OCI-LY3 (cell line): ENCODE measurements at regions not wholly inside any gene's neighbourhood (a gene's known extent, or its start where the extent isn't known, plus 50 kb on each side); places are given as distances from the start of the nearest gene placed in this dataset.

Experiments used
- H2AFZ ChIP-seq: fragments of 200-600, 300-600 bp; shearing (Covaris generic); 2 replicates; pipeline ENCODE4 v1.6.0; 2014; ENCODE audit warnings: antibody characterized with exemption, low read depth, low read length
- H3K27ac ChIP-seq: fragments of 200-600, 300-600 bp; sonication (generic); 2 replicates; pipeline ENCODE4 v1.5.1; 2014; ENCODE audit warnings: mild to moderate bottlenecking, low read length, moderate library complexity, mixed read lengths
- H3K27me3 ChIP-seq: fragments of 200-600, 300-600 bp; sonication (generic); 2 replicates; pipeline ENCODE4 v1.6.1; 2014; ENCODE audit warnings: low read depth, low read length, mixed read lengths
- H3K36me3 ChIP-seq: fragments of 200-600, 300-600 bp; sonication (generic); replicated peaks from 2 replicates; pipeline ENCODE3; 2014; ENCODE audit warnings: low read depth, low read length, mixed read lengths
- H3K4me1 ChIP-seq: fragments of 300-600, 200-600 bp; sonication (generic); 2 replicates; pipeline ENCODE4 v1.6.1; 2014; ENCODE audit warnings: low read length, mixed read lengths
- H3K4me2 ChIP-seq: fragments of 200-600, 300-600 bp; sonication (generic); 2 replicates; pipeline ENCODE4 v1.6.1; 2014; ENCODE audit warnings: low read length, mixed read lengths
- H3K4me3 ChIP-seq: fragments of 300-600, 200-600 bp; sonication (generic); 2 replicates; pipeline ENCODE4 v1.5.1; 2014; ENCODE audit warnings: antibody characterized with exemption, mild to moderate bottlenecking, low read length, moderate library complexity
- H3K79me2 ChIP-seq: fragments of 300-600, 200-600 bp; shearing (Covaris generic); 2 replicates; pipeline ENCODE4 v1.6.1; 2014; ENCODE audit warnings: mild to moderate bottlenecking, low read length, mixed read lengths
- H3K9ac ChIP-seq: fragments of 300-600, 200-600 bp; shearing (Covaris generic); 2 replicates; pipeline ENCODE4 v1.6.0; 2014; ENCODE audit warnings: mild to moderate bottlenecking, low read length, moderate library complexity
- H3K9me3 ChIP-seq: fragments of 200-600, 300-600 bp; shearing (Covaris generic); 2 replicates; pipeline ENCODE4 v1.6.1; 2014; ENCODE audit warnings: low read length, mixed read lengths; ENCODE audit not compliant: insufficient read depth
- H4K20me1 ChIP-seq: fragments of 200-600, 300-600 bp; sonication (generic); 2 replicates; pipeline ENCODE4 v1.6.1; 2016; ENCODE audit warnings: low read length, mixed read lengths; ENCODE audit not compliant: insufficient read depth
- CTCF ChIP-seq: fragments of 200-600, 300-600 bp; sonication (generic); IDR thresholded peaks from 2 replicates; pipeline ENCODE4 v1.5.1; 2014; ENCODE audit warnings: antibody characterized with exemption, low read length, low read depth
- EZH2phosphoT487 ChIP-seq: fragments of 200-600 bp; shearing (Covaris generic); IDR thresholded peaks from 2 replicates; pipeline ENCODE4 v1.6.1; 2018; ENCODE audit warnings: antibody characterized with exemption, mixed run types, low read depth

DNA sequence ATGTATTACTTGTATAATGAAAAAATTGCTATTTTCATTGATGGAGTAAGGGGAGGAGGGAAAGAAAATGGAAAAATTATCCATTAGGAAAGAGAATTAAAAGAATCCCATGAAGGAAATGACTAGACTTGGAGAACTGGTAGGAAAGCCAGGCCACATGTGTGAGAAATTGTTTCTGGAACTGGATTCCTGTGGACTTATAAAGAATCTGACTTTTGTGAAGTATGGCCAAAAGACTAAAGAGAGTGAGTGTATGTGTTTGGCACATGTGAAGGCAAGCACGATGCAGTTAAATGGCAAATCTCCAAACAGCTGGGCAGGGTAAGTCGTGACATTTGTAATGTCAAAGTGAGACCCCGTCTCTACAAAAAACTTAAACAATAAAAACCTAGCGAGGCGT, 89.4 kb downstream of the MTX3 start:
- TF ChIP-seq EZH2phosphoT487 (no peak), CTCF (no peak)
- Histone ChIP-seq H3K36me3 (no peaks in the 10 kb centered on the region), H3K9me3 (no peaks in the 10 kb centered on the region), H3K4me3 (no peak overlapping the region), H3K79me2 (no peaks in the 10 kb centered on the region), H4K20me1 (no peaks in the 10 kb centered on the region), H3K27me3 (0 out of 2 replicates have a peak, but pooled peaks cover 4% of the 10 kb centered on the region), H3K4me2 (no peak overlapping the region), H3K9ac (no peak overlapping the region), H2AFZ (no peak overlapping the region), H3K27ac (no peak overlapping the region), H3K4me1 (no peaks in the 10 kb centered on the region)

GRCh38 chr5:79898611-79899010, 92.5 kb downstream of the MTX3 start:
- Histone ChIP-seq H3K4me3 (no peak overlapping the region), H3K27me3 (0 out of 2 replicates have a peak, but pooled peaks cover 5% of the 10 kb centered on the region), H3K9me3 (no peaks in the 10 kb centered on the region), H3K79me2 (no peaks in the 10 kb centered on the region), H3K9ac (no peak overlapping the region), H3K36me3 (no peaks in the 10 kb centered on the region), H3K4me2 (no peak overlapping the region), H3K4me1 (no peaks in the 10 kb centered on the region), H3K27ac (no peak overlapping the region), H2AFZ (no peak overlapping the region), H4K20me1 (no peaks in the 10 kb centered on the region)
- TF ChIP-seq CTCF (no peak), EZH2phosphoT487 (no peak)

DNA sequence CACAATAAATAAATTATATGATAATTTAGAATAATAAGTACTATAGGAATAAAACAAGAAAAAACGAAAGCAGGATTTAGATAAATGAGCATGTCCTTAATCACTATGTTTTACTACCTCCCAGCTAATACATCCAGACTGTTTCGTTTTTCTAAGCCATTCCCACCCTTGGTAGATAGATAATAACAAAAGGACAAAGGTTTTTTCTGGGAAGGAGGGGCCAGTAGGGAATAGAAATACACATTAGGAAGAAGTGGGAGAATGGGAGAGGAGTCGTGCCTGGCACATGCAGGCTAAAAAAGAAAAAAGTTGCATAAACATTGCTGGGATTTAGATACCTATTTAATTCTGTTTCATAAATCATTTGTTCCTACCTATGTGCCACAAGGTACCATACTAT, 97.1 kb downstream of the MTX3 start:
- Histone ChIP-seq H3K27me3 (0 out of 2 replicates have a peak, but pooled peaks cover 7% of the 10 kb centered on the region), H3K36me3 (no peaks in the 10 kb centered on the region)

GRCh38 chr5:79893485-79893884, 97.6 kb downstream of the MTX3 start:
- no peaks in the 10 kb centered on the region for H4K20me1 ChIP-seq
- H3K4me2 ChIP-seq: no peak overlapping the region
- H3K4me1 ChIP-seq: no peaks in the 10 kb centered on the region
- H3K27me3 ChIP-seq: 0 out of 2 replicates have a peak, but pooled peaks cover 4% of the 10 kb centered on the region
- no peak overlapping the region for H3K4me3 ChIP-seq
- no peak for TF ChIP-seq CTCF
- no peak for TF ChIP-seq EZH2phosphoT487
- H3K36me3 ChIP-seq: no peaks in the 10 kb centered on the region
- no peaks in the 10 kb centered on the region for H3K9me3 ChIP-seq
- no peak overlapping the region for H3K9ac ChIP-seq
- no peaks in the 10 kb centered on the region for H3K79me2 ChIP-seq
- no peak overlapping the region for H3K27ac ChIP-seq
- H2AFZ ChIP-seq: no peak overlapping the region

More for the DNA sequence above, 97.1 kb downstream of the MTX3 start:
- H4K20me1 ChIP-seq: no peaks in the 10 kb centered on the region
- no peak for TF ChIP-seq EZH2phosphoT487
- no peak for TF ChIP-seq CTCF
- H3K79me2 ChIP-seq: no peaks in the 10 kb centered on the region
- no peak overlapping the region for H3K9ac ChIP-seq
- H3K27ac ChIP-seq: no peak overlapping the region
- no peaks in the 10 kb centered on the region for H3K4me1 ChIP-seq
- H3K4me2 ChIP-seq: no peak overlapping the region
- no peak overlapping the region for H2AFZ ChIP-seq
- H3K9me3 ChIP-seq: no peaks in the 10 kb centered on the region
- no peak overlapping the region for H3K4me3 ChIP-seq
